ENCODE measurements at regions not wholly inside any gene's neighbourhood (a gene's known extent, or its start where the extent isn't known, plus 50 kb on each side); places are given as distances from the start of the nearest gene placed in this dataset.

- H3K36me3 Mint-ChIP-seq: no peaks in the 10 kb centered on the region
- Histone ChIP-seq H3K36me3 (ENCODE audit: control insufficient read depth, insufficient read depth, low read length) (no peaks in the 10 kb centered on the region), H3K4me3 (ENCODE audit: low read length) (no peak overlapping the region), H3K27me3 (ENCODE audit: control insufficient read depth, insufficient read depth, low read length) (peaks cover 3% of the 10 kb centered on the region), H3K4me1 (ENCODE audit: control insufficient read depth, insufficient read depth, low read length) (no peaks in the 10 kb centered on the region), H3K27ac (ENCODE audit: low read length) (no peak overlapping the region), H3K9me3 (ENCODE audit: control insufficient read depth, insufficient read depth, low read length) (no peaks in the 10 kb centered on the region)
- peaks cover 0 to 7% of the 10 kb centered on the region in 2 donors for H3K9me3 Mint-ChIP-seq
- WGBS (ENCODE audit: insufficient coverage): 86% methylated on average over 2 of the region's 2 CpGs
- TF ChIP-seq, protein P1, sequence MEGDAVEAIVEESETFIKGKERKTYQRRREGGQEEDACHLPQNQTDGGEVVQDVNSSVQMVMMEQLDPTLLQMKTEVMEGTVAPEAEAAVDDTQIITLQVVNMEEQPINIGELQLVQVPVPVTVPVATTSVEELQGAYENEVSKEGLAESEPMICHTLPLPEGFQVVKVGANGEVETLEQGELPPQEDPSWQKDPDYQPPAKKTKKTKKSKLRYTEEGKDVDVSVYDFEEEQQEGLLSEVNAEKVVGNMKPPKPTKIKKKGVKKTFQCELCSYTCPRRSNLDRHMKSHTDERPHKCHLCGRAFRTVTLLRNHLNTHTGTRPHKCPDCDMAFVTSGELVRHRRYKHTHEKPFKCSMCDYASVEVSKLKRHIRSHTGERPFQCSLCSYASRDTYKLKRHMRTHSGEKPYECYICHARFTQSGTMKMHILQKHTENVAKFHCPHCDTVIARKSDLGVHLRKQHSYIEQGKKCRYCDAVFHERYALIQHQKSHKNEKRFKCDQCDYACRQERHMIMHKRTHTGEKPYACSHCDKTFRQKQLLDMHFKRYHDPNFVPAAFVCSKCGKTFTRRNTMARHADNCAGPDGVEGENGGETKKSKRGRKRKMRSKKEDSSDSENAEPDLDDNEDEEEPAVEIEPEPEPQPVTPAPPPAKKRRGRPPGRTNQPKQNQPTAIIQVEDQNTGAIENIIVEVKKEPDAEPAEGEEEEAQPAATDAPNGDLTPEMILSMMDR (IDR thresholded peaks at IDR 0.05): no peak
- DNase-seq: no peak
- H3K4me3 Mint-ChIP-seq: no peak overlapping the region
- no peak for ATAC-seq
- no peaks in the 10 kb centered on the region for H3K4me1 Mint-ChIP-seq
- H3K27me3 Mint-ChIP-seq (ENCODE audit: low read depth in 2 of 2): peaks cover 15 to 22% of the 10 kb centered on the region in 2 donors
- intact Hi-C loops (cut with micrococcal nuclease): no loop called here
- no peak overlapping the region for H3K27ac Mint-ChIP-seq
Measured at GRCh38 chr10:117903854-117904253, 142.9 kb downstream of the RAB11FIP2 start.

DNA sequence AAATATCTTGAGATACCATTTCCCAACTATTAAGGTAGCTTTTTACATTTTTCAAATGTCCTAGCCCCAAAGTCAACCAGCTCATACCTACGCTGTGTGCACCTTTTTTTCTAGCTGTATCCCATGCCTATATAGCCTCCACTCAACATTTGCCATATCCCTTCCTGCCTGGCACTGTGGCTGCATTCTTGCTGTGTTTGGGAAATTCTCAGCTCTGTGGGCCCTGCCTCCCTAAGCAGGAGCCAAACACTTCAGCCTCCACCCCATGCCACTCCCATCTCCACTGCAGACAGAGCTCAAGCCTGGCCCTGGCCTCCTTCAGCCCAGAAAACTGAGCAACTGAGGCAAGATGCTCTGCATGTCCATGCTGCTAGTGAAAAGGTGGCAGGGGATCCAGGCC is 141.3 kb downstream of the RAB11FIP2 start:
- DNase-seq: no peak
- 75% methylated on average over 1 of the region's 1 CpG for WGBS (ENCODE audit: insufficient coverage)
- Histone ChIP-seq H3K27ac (ENCODE audit: low read length) (no peak overlapping the region), H3K9me3 (ENCODE audit: control insufficient read depth, insufficient read depth, low read length) (no peaks in the 10 kb centered on the region), H3K4me3 (ENCODE audit: low read length) (no peak overlapping the region), H3K4me1 (ENCODE audit: control insufficient read depth, insufficient read depth, low read length) (no peaks in the 10 kb centered on the region), H3K36me3 (ENCODE audit: control insufficient read depth, insufficient read depth, low read length) (no peaks in the 10 kb centered on the region), H3K27me3 (ENCODE audit: control insufficient read depth, insufficient read depth, low read length) (peaks cover 3% of the 10 kb centered on the region)
- H3K27me3 Mint-ChIP-seq (ENCODE audit: low read depth in 2 of 2): peaks cover 15 to 22% of the 10 kb centered on the region in 2 donors
- no peak overlapping the region for H3K4me3 Mint-ChIP-seq
- no peaks in the 10 kb centered on the region for H3K36me3 Mint-ChIP-seq
- no peaks in the 10 kb centered on the region for H3K4me1 Mint-ChIP-seq
- ATAC-seq: no peak
- peaks cover 0 to 7% of the 10 kb centered on the region in 2 donors for H3K9me3 Mint-ChIP-seq
- intact Hi-C loops (cut with micrococcal nuclease): no loop called here
- TF ChIP-seq, protein P1 (IDR thresholded peaks at IDR 0.05): no peak
- H3K27ac Mint-ChIP-seq: no peak overlapping the region

- no peaks in the 10 kb centered on the region for H3K36me3 Mint-ChIP-seq
- 33% methylated on average over 1 of the region's 2 CpGs for WGBS (ENCODE audit: insufficient coverage)
- no peak overlapping the region for H3K27ac Mint-ChIP-seq
- no peak overlapping the region for H3K27ac ChIP-seq (ENCODE audit: low read length)
- H3K4me1 Mint-ChIP-seq: no peaks in the 10 kb centered on the region
- no peak overlapping the region for H3K4me3 ChIP-seq (ENCODE audit: low read length)
- H3K4me3 Mint-ChIP-seq: no peak overlapping the region
- peaks cover 0 to 4% of the 10 kb centered on the region in 2 donors for H3K9me3 Mint-ChIP-seq
- intact Hi-C loops (cut with micrococcal nuclease): no loop called here
- TF ChIP-seq, protein P1 (IDR thresholded peaks at IDR 0.05): no peak
- no peak for DNase-seq
- no peak for ATAC-seq
- peaks cover 11 to 38% of the 10 kb centered on the region in 2 donors for H3K27me3 Mint-ChIP-seq (ENCODE audit: low read depth in 2 of 2)
- no peaks in the 10 kb centered on the region for H3K9me3 ChIP-seq (ENCODE audit: control insufficient read depth, insufficient read depth, low read length)
- H3K4me1 ChIP-seq (ENCODE audit: control insufficient read depth, insufficient read depth, low read length): no peaks in the 10 kb centered on the region
- H3K27me3 ChIP-seq (ENCODE audit: control insufficient read depth, insufficient read depth, low read length): no peaks in the 10 kb centered on the region
- H3K36me3 ChIP-seq (ENCODE audit: control insufficient read depth, insufficient read depth, low read length): no peaks in the 10 kb centered on the region
Measured at GRCh38 chr10:117911684-117912083, 135.1 kb downstream of the RAB11FIP2 start.

DNA sequence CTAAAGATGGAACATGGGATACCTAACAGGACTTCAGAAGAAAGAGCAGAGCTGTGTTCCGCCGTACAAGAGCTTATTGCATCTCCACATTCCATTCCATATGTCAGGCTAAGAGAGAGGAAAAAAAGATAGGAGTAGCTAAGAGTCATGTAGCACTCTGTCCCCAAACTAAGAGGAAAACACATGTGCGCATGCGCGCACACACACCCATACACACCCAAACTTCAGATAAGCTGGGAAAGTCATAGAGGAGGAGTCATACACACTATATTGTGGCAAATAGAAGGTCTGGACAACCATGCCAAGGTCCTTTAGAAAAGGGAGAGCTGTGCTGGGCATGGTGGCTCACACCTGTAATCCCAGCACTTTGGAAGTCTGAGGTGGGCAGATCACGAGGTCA is 132.4 kb downstream of the RAB11FIP2 start:
- H3K27me3 ChIP-seq (ENCODE audit: control insufficient read depth, insufficient read depth, low read length): no peaks in the 10 kb centered on the region
- TF ChIP-seq, protein P1 (IDR thresholded peaks at IDR 0.05): no peak
- H3K4me3 Mint-ChIP-seq: no peak overlapping the region
- no peak overlapping the region for H3K27ac ChIP-seq (ENCODE audit: low read length)
- H3K4me1 ChIP-seq (ENCODE audit: control insufficient read depth, insufficient read depth, low read length): no peaks in the 10 kb centered on the region
- no peak overlapping the region for H3K4me3 ChIP-seq (ENCODE audit: low read length)
- H3K27ac Mint-ChIP-seq: no peak overlapping the region
- 50% methylated on average over 1 of the region's 6 CpGs for WGBS (ENCODE audit: insufficient coverage)
- H3K9me3 ChIP-seq (ENCODE audit: control insufficient read depth, insufficient read depth, low read length): no peaks in the 10 kb centered on the region
- no peaks in the 10 kb centered on the region for H3K36me3 Mint-ChIP-seq
- H3K27me3 Mint-ChIP-seq (ENCODE audit: low read depth in 2 of 2): peaks cover 9 to 34% of the 10 kb centered on the region in 2 donors
- peaks cover 0 to 3% of the 10 kb centered on the region in 2 donors for H3K9me3 Mint-ChIP-seq
- no peaks in the 10 kb centered on the region for H3K36me3 ChIP-seq (ENCODE audit: control insufficient read depth, insufficient read depth, low read length)
- no peak for ATAC-seq
- no peaks in the 10 kb centered on the region for H3K4me1 Mint-ChIP-seq
- intact Hi-C loops (cut with micrococcal nuclease): no loop called here
- DNase-seq: no peak

Measured in natural killer cell (primary cell).